ENCODE measurements at regions not wholly inside any gene's neighbourhood (a gene's known extent, or its start where the extent isn't known, plus 50 kb on each side); places are given as distances from the start of the nearest gene placed in this dataset.

GRCh38 chr1:164061528-164061927 lies 497.5 kb upstream of the PBX1 start:
- Mint-ChIP-seq H3K27ac (no peak overlapping the region), H3K4me3 (no peak overlapping the region), H3K36me3 (no peaks in the 10 kb centered on the region), H3K4me1 (no peaks in the 10 kb centered on the region), H3K27me3 (no peaks in the 10 kb centered on the region), H3K9me3 (peaks cover 0 to 13% (median 6%) of the 10 kb centered on the region in 5 donors)
- Histone ChIP-seq H3K4me3 (ENCODE audit: low read length) (no peak overlapping the region), H3K36me3 (ENCODE audit: insufficient read depth, low read length) (no peaks in the 10 kb centered on the region), H3K27ac (ENCODE audit: low read depth, low read length) (no peak overlapping the region), H3K27me3 (ENCODE audit: insufficient read depth, low read length, poor library complexity, severe bottlenecking) (no peaks in the 10 kb centered on the region), H3K4me1 (ENCODE audit: insufficient read depth, low read length) (no peaks in the 10 kb centered on the region), H3K9me3 (ENCODE audit: low read length) (no peaks in the 10 kb centered on the region)
- no peak for DNase-seq
- CTCF ChIA-PET = no interaction called here
- POLR2A ChIA-PET = no interaction called here

- Mint-ChIP-seq H3K4me1 (no peaks in the 10 kb centered on the region), H3K27me3 (no peaks in the 10 kb centered on the region), H3K9me3 (peaks cover 0 to 22% (median 5%) of the 10 kb centered on the region in 5 donors), H3K4me3 (no peak overlapping the region), H3K27ac (no peak overlapping the region), H3K36me3 (no peaks in the 10 kb centered on the region)
- no peak overlapping the region for H3K4me3 ChIP-seq (ENCODE audit: low read length)
- H3K27ac ChIP-seq (ENCODE audit: low read depth, low read length) = no peak overlapping the region
- H3K9me3 ChIP-seq (ENCODE audit: low read length) = no peaks in the 10 kb centered on the region
- no peaks in the 10 kb centered on the region for H3K36me3 ChIP-seq (ENCODE audit: insufficient read depth, low read length)
- ChIA-PET CTCF (no interaction called here), POLR2A (no interaction called here)
- H3K27me3 ChIP-seq (ENCODE audit: insufficient read depth, low read length, poor library complexity, severe bottlenecking) = no peaks in the 10 kb centered on the region
- no peaks in the 10 kb centered on the region for H3K4me1 ChIP-seq (ENCODE audit: insufficient read depth, low read length)
- no peak for DNase-seq
Measured at GRCh38 chr1:164064501-164064900, 494.5 kb upstream of the PBX1 start.

GRCh38 chr1:164071288-164071687 lies 487.7 kb upstream of the PBX1 start:
- no peak for DNase-seq
- no peaks in the 10 kb centered on the region for H3K36me3 Mint-ChIP-seq
- Histone ChIP-seq H3K36me3 (ENCODE audit: insufficient read depth, low read length) (no peaks in the 10 kb centered on the region), H3K4me1 (ENCODE audit: insufficient read depth, low read length) (no peaks in the 10 kb centered on the region), H3K4me3 (ENCODE audit: low read length) (no peak overlapping the region), H3K9me3 (ENCODE audit: low read length) (no peaks in the 10 kb centered on the region), H3K27ac (ENCODE audit: low read depth, low read length) (no peak overlapping the region), H3K27me3 (ENCODE audit: insufficient read depth, low read length, poor library complexity, severe bottlenecking) (no peaks in the 10 kb centered on the region)
- H3K4me3 Mint-ChIP-seq = no peak overlapping the region
- CTCF ChIA-PET = no interaction called here
- H3K27ac Mint-ChIP-seq = no peak overlapping the region
- H3K9me3 Mint-ChIP-seq = peaks cover 18 to 55% (median 19%) of the 10 kb centered on the region in 5 donors
- H3K4me1 Mint-ChIP-seq = no peaks in the 10 kb centered on the region
- no peaks in the 10 kb centered on the region for H3K27me3 Mint-ChIP-seq
- POLR2A ChIA-PET = no interaction called here

GRCh38 chr1:164086832-164087231 lies 472.2 kb upstream of the PBX1 start:
- H3K36me3 ChIP-seq (ENCODE audit: insufficient read depth, low read length) = no peaks in the 10 kb centered on the region
- no peaks in the 10 kb centered on the region for H3K27me3 ChIP-seq (ENCODE audit: insufficient read depth, low read length, poor library complexity, severe bottlenecking)
- CTCF ChIA-PET = no interaction called here
- DNase-seq = no peak
- Mint-ChIP-seq H3K27me3 (no peaks in the 10 kb centered on the region), H3K4me1 (no peaks in the 10 kb centered on the region), H3K27ac (no peak overlapping the region), H3K4me3 (no peak overlapping the region), H3K36me3 (no peaks in the 10 kb centered on the region), H3K9me3 (peaks cover 5 to 22% (median 10%) of the 10 kb centered on the region in 5 donors)
- H3K4me1 ChIP-seq (ENCODE audit: insufficient read depth, low read length) = no peaks in the 10 kb centered on the region
- POLR2A ChIA-PET = no interaction called here
- peaks cover 7% of the 10 kb centered on the region for H3K9me3 ChIP-seq (ENCODE audit: low read length)
- no peak overlapping the region for H3K27ac ChIP-seq (ENCODE audit: low read depth, low read length)
- no peak overlapping the region for H3K4me3 ChIP-seq (ENCODE audit: low read length)

GRCh38 chr1:164087906-164088453 lies 471.0 kb upstream of the PBX1 start:
- H3K27me3 Mint-ChIP-seq = no peaks in the 10 kb centered on the region
- Histone ChIP-seq H3K4me1 (ENCODE audit: insufficient read depth, low read length) (no peaks in the 10 kb centered on the region), H3K4me3 (ENCODE audit: low read length) (no peak overlapping the region), H3K36me3 (ENCODE audit: insufficient read depth, low read length) (no peaks in the 10 kb centered on the region), H3K9me3 (ENCODE audit: low read length) (peaks cover 7% of the 10 kb centered on the region), H3K27me3 (ENCODE audit: insufficient read depth, low read length, poor library complexity, severe bottlenecking) (no peaks in the 10 kb centered on the region), H3K27ac (ENCODE audit: low read depth, low read length) (no peak overlapping the region)
- no peak overlapping the region for H3K4me3 Mint-ChIP-seq
- no peaks in the 10 kb centered on the region for H3K4me1 Mint-ChIP-seq
- H3K9me3 Mint-ChIP-seq = peaks cover 5 to 22% (median 13%) of the 10 kb centered on the region in 5 donors
- ChIA-PET CTCF (no interaction called here), POLR2A (no interaction called here)
- no peaks in the 10 kb centered on the region for H3K36me3 Mint-ChIP-seq
- no peak for DNase-seq
- H3K27ac Mint-ChIP-seq = no peak overlapping the region

GRCh38 chr1:164092603-164093353 lies 466.2 kb upstream of the PBX1 start:
- H3K27ac Mint-ChIP-seq = no peak overlapping the region
- H3K27ac ChIP-seq (ENCODE audit: low read depth, low read length) = no peak overlapping the region
- POLR2A ChIA-PET = no interaction called here
- peaks cover 9 to 25% (median 11%) of the 10 kb centered on the region in 5 donors for H3K9me3 Mint-ChIP-seq
- H3K27me3 ChIP-seq (ENCODE audit: insufficient read depth, low read length, poor library complexity, severe bottlenecking) = no peaks in the 10 kb centered on the region
- H3K27me3 Mint-ChIP-seq = no peaks in the 10 kb centered on the region
- no peaks in the 10 kb centered on the region for H3K4me1 ChIP-seq (ENCODE audit: insufficient read depth, low read length)
- CTCF ChIA-PET = no interaction called here
- H3K4me1 Mint-ChIP-seq = no peaks in the 10 kb centered on the region
- peaks cover 7% of the 10 kb centered on the region for H3K9me3 ChIP-seq (ENCODE audit: low read length)
- H3K4me3 Mint-ChIP-seq = no peak overlapping the region
- no peak overlapping the region for H3K4me3 ChIP-seq (ENCODE audit: low read length)
- H3K36me3 ChIP-seq (ENCODE audit: insufficient read depth, low read length) = no peaks in the 10 kb centered on the region
- H3K36me3 Mint-ChIP-seq = no peaks in the 10 kb centered on the region
- DNase-seq = no peak

GRCh38 chr1:164093543-164093942 lies 465.4 kb upstream of the PBX1 start:
- no peaks in the 10 kb centered on the region for H3K4me1 ChIP-seq (ENCODE audit: insufficient read depth, low read length)
- no peak overlapping the region for H3K4me3 ChIP-seq (ENCODE audit: low read length)
- no peaks in the 10 kb centered on the region for H3K27me3 ChIP-seq (ENCODE audit: insufficient read depth, low read length, poor library complexity, severe bottlenecking)
- ChIA-PET CTCF (no interaction called here), POLR2A (no interaction called here)
- no peak overlapping the region for H3K27ac ChIP-seq (ENCODE audit: low read depth, low read length)
- Mint-ChIP-seq H3K4me3 (no peak overlapping the region), H3K4me1 (no peaks in the 10 kb centered on the region), H3K27me3 (no peaks in the 10 kb centered on the region), H3K36me3 (no peaks in the 10 kb centered on the region), H3K9me3 (peaks cover 9 to 23% (median 13%) of the 10 kb centered on the region in 5 donors), H3K27ac (no peak overlapping the region)
- no peaks in the 10 kb centered on the region for H3K36me3 ChIP-seq (ENCODE audit: insufficient read depth, low read length)
- H3K9me3 ChIP-seq (ENCODE audit: low read length) = peaks cover 7% of the 10 kb centered on the region
- DNase-seq = no peak

GRCh38 chr1:164101802-164102201 lies 457.2 kb upstream of the PBX1 start:
- Mint-ChIP-seq H3K4me1 (no peaks in the 10 kb centered on the region), H3K9me3 (peaks cover 2 to 7% (median 4%) of the 10 kb centered on the region in 5 donors), H3K36me3 (no peaks in the 10 kb centered on the region), H3K27me3 (no peaks in the 10 kb centered on the region), H3K27ac (no peak overlapping the region), H3K4me3 (no peak overlapping the region)
- DNase-seq = no peak
- Histone ChIP-seq H3K36me3 (ENCODE audit: insufficient read depth, low read length) (no peaks in the 10 kb centered on the region), H3K4me3 (ENCODE audit: low read length) (no peak overlapping the region), H3K27me3 (ENCODE audit: insufficient read depth, low read length, poor library complexity, severe bottlenecking) (no peaks in the 10 kb centered on the region), H3K4me1 (ENCODE audit: insufficient read depth, low read length) (no peaks in the 10 kb centered on the region), H3K27ac (ENCODE audit: low read depth, low read length) (no peak overlapping the region), H3K9me3 (ENCODE audit: low read length) (no peaks in the 10 kb centered on the region)
- ChIA-PET POLR2A (no interaction called here), CTCF (no interaction called here)

Measured in CD8-positive, alpha-beta memory T cell (primary cell).